ENCODE measurements at regions not wholly inside any gene's neighbourhood (a gene's known extent, or its start where the extent isn't known, plus 50 kb on each side); places are given as distances from the start of the nearest gene placed in this dataset.

DNA sequence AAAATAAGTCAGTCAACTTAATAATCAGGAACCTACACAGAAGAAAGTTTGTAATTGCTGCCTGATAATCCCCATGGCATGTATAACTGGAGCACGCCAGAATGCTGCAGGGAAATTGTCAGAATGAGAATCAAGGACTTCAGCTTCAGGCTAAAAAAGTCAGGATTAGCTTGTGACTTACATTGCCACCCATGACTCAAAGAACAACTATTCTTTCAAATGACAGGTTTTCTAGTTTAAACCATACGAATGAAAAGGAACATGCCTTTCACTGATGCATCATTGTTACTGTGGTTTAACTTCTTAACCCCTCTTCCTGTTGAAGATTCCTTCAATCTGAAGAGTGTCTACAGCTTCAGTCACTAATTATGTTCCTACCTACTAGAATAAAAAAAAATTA, 112.4 kb downstream of the ISL1 start:
- H3K27me3 ChIP-seq = no peaks in the 10 kb centered on the region
- H3K9me3 ChIP-seq = no peaks in the 10 kb centered on the region
- intact Hi-C loops (cut with DNase I) = no loop called here
- H3K36me3 ChIP-seq = no peaks in the 10 kb centered on the region
- no peak overlapping the region for H3K4me3 ChIP-seq
- no peak for DNase-seq (ENCODE audit: extremely low spot score in 2 of 2)
- no peak overlapping the region for H3K27ac ChIP-seq
- no peaks in the 10 kb centered on the region for H3K4me1 ChIP-seq
- no peak for TF ChIP-seq POLR2AphosphoS5 (IDR thresholded peaks at IDR 0.05; ENCODE audit: insufficient read depth in 1 of 2, low read depth in 1 of 2)
- TF ChIP-seq POLR2A (IDR thresholded peaks at IDR 0.05) = no peak
- TF ChIP-seq, protein P1, sequence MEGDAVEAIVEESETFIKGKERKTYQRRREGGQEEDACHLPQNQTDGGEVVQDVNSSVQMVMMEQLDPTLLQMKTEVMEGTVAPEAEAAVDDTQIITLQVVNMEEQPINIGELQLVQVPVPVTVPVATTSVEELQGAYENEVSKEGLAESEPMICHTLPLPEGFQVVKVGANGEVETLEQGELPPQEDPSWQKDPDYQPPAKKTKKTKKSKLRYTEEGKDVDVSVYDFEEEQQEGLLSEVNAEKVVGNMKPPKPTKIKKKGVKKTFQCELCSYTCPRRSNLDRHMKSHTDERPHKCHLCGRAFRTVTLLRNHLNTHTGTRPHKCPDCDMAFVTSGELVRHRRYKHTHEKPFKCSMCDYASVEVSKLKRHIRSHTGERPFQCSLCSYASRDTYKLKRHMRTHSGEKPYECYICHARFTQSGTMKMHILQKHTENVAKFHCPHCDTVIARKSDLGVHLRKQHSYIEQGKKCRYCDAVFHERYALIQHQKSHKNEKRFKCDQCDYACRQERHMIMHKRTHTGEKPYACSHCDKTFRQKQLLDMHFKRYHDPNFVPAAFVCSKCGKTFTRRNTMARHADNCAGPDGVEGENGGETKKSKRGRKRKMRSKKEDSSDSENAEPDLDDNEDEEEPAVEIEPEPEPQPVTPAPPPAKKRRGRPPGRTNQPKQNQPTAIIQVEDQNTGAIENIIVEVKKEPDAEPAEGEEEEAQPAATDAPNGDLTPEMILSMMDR (IDR thresholded peaks at IDR 0.05) = no peak

DNA sequence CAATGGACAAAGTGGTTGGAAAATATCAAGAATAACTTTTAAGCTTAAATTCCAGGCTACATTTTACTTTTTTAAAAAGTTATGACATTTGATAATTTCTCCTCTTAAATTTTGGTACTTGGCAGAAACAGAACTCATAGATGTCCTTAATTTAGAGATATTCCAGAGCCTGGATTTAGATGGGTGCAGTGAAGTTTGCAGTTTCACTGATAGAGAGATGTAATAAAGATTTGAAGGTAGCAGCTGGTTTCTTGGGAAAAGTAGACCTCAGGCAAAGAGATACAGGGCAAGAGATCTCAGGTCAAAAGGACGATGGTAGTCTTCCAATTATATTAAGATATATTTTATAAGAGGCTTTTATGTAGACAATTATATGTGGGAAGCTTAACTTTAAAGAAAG, 134.6 kb downstream of the ISL1 start:
- Histone ChIP-seq H3K27me3 (no peaks in the 10 kb centered on the region), H3K4me3 (no peak overlapping the region), H3K4me1 (no peaks in the 10 kb centered on the region), H3K9me3 (no peaks in the 10 kb centered on the region), H3K27ac (no peak overlapping the region), H3K36me3 (no peaks in the 10 kb centered on the region)
- no peak for TF ChIP-seq POLR2AphosphoS5 (IDR thresholded peaks at IDR 0.05; ENCODE audit: insufficient read depth in 1 of 2, low read depth in 1 of 2)
- no peak for TF ChIP-seq POLR2A (IDR thresholded peaks at IDR 0.05)
- TF ChIP-seq, protein P1 (IDR thresholded peaks at IDR 0.05) = no peak
- intact Hi-C loops (cut with DNase I) = no loop called here
- DNase-seq (ENCODE audit: extremely low spot score in 2 of 2) = no peak

DNA sequence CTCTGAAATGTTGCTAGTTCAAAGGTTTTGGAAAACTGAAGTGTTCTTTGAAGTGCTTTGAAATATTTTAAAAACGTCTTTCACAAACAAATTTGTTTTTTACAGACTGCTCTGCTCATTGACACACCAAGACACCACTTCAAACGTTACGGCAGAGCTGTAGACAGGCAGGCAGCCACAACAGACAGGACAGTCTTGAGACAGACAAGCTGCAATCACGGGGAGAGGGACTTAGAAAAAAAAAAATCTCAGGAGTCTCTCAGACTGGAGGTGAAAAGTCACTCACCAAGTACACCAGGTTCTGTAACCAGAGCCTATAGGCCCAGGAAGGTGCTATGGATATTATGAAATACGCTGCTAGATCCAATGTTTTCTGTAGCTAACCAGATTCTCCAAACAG, 135.4 kb downstream of the ISL1 start:
- no peaks in the 10 kb centered on the region for H3K9me3 ChIP-seq
- H3K4me3 ChIP-seq = no peak overlapping the region
- no peaks in the 10 kb centered on the region for H3K36me3 ChIP-seq
- no peak overlapping the region for H3K27ac ChIP-seq
- H3K4me1 ChIP-seq = no peaks in the 10 kb centered on the region
- intact Hi-C loops (cut with DNase I) = no loop called here
- DNase-seq (ENCODE audit: extremely low spot score in 2 of 2) = no peak
- no peaks in the 10 kb centered on the region for H3K27me3 ChIP-seq
- TF ChIP-seq POLR2AphosphoS5 (IDR thresholded peaks at IDR 0.05; ENCODE audit: insufficient read depth in 1 of 2, low read depth in 1 of 2) = no peak

DNA sequence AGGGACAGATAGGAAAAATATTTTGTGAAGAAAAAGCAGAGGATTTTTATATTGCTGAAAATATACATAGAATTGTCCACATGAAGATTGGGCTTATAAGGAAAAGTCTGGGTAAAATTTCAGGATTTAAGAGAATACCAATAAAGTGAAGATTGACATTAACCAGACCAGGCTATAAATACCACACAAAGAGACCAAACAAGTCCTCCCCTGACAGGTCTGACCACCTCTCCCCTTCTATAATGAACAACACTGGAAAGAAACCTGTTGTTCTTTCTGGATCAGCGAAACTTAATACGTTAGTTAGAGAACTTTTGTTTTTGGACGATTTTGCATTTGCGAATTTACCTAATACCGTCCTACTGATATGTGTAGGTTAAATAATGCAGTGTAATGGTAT, 138.3 kb downstream of the ISL1 start:
- Histone ChIP-seq H3K9me3 (no peaks in the 10 kb centered on the region), H3K4me3 (no peak overlapping the region), H3K36me3 (no peaks in the 10 kb centered on the region), H3K27ac (no peak overlapping the region), H3K4me1 (no peaks in the 10 kb centered on the region), H3K27me3 (no peaks in the 10 kb centered on the region)
- intact Hi-C loops (cut with DNase I) = no loop called here
- DNase-seq (ENCODE audit: extremely low spot score in 2 of 2) = no peak
- TF ChIP-seq POLR2A (IDR thresholded peaks at IDR 0.05) = no peak
- TF ChIP-seq, protein P1 (IDR thresholded peaks at IDR 0.05) = no peak
- TF ChIP-seq POLR2AphosphoS5 (IDR thresholded peaks at IDR 0.05; ENCODE audit: insufficient read depth in 1 of 2, low read depth in 1 of 2) = no peak

DNA sequence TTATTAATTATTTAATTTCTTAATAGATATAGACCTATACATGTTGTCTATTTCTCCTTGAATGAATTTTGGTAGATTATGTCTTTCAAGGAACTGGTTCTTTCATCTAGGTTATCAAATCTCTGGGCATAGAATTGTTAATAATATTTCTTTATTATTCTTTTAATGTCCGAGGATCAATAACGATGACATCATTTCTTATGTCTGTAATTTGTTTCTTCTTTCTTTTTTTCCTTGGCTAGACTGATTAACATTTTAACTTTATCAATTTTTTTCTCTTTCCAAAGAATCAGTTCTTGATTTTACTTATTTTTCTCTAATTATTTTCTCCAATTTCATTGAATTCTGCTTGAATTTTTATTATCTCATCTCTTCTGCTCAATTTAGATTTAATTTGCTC, 156.0 kb downstream of the ISL1 start:
- intact Hi-C loops (cut with DNase I) = no loop called here
- Histone ChIP-seq H3K36me3 (no peaks in the 10 kb centered on the region), H3K4me1 (no peaks in the 10 kb centered on the region), H3K9me3 (no peaks in the 10 kb centered on the region), H3K27ac (no peak overlapping the region), H3K4me3 (no peak overlapping the region), H3K27me3 (no peaks in the 10 kb centered on the region)
- TF ChIP-seq POLR2AphosphoS5 (IDR thresholded peaks at IDR 0.05; ENCODE audit: insufficient read depth in 1 of 2, low read depth in 1 of 2) (no peak), POLR2A (IDR thresholded peaks at IDR 0.05) (no peak)
- TF ChIP-seq, protein P1 (IDR thresholded peaks at IDR 0.05) = no peak
- no peak for DNase-seq (ENCODE audit: extremely low spot score in 2 of 2)
